SK-N-MC (cell line): ENCODE measurements at regions not wholly inside any gene's neighbourhood (a gene's known extent, or its start where the extent isn't known, plus 50 kb on each side); places are given as distances from the start of the nearest gene placed in this dataset.

ENCODE experiments used
- EZH2 ChIP-seq: fragments of 200-600 bp; sonication (generic); IDR thresholded peaks from one replicate; pipeline ENCODE4 v1.6.1; 2017; ENCODE audit warnings: antibody characterized with exemption
- POLR2AphosphoS5 ChIP-seq: IDR thresholded peaks from 2 replicates; pipeline ENCODE4 v1.6.1; 2012; ENCODE audit warnings: mild to moderate bottlenecking, low read depth, low read length, borderline replicate concordance

DNA sequence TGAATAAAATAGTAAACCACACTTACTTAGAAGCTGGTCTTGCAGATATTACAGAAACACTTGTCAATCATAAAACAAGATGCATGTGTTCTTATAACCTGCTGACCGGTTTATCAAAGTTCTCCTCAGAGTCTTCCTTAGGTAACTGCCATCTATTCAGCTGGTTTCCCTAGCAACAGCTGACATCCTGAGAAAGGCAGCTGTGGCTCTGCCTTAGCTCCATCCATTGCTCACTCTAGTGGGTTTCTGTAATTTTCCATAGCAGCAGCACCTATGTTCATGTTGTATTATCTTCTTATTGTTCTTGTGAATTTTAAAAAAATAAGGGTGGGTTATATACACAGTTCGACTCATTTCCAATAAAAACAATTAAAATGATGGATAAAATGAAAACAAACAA, 87.8 kb downstream of the RAP2A start:
- TF ChIP-seq EZH2, result no peak
- TF ChIP-seq POLR2AphosphoS5, result no peak
